ENCODE measurements at regions not wholly inside any gene's neighbourhood (a gene's known extent, or its start where the extent isn't known, plus 50 kb on each side); places are given as distances from the start of the nearest gene placed in this dataset.

DNA sequence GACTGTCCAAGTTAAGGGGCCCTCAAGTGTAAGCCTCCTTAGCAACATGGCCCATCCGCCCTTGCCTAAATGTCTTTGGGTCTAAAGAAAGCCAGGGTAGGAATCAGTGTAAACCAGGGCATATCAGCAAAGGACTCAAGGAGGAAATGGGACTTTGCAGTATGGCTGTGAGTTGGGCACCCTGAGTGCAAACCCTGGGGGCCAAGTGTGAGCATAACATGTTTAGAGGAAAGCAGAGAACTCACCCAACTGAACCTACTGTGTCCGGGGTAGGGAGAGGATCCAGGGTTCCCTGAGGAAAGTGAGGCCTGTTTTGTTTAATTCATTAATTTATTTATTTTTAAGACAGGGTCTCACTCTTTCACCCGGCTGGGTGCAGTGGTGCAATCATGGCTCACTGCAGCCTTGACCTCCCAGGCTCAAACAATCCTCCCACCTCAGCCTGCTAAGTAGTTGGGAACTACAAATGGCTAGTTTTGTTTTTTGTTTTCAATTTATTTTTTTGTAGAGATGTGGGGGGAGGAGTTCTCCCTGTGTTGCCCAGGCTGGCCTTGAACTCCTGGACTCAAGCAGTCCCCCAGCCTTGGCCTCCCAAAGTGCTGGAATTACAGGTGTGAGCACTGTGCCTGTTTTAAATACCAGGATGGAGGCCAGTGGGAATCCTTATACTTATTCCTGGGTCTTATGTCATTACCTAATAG is 51.0 kb upstream of the ACTR3 start:
- peaks cover 9% of the 10 kb centered on the region for H3K36me3 Mint-ChIP-seq (ENCODE audit: low read depth)
- H3K9me3 Mint-ChIP-seq, result no peaks in the 10 kb centered on the region
- no peak overlapping the region for H3K4me3 Mint-ChIP-seq
- ChIA-PET POLR2A (no interaction called here), CTCF (no interaction called here)
- H3K27ac Mint-ChIP-seq, result no peak overlapping the region
- H3K4me1 Mint-ChIP-seq, result no peaks in the 10 kb centered on the region
- DNase-seq, result no peak
- no peaks in the 10 kb centered on the region for H3K27me3 Mint-ChIP-seq

GRCh38 chr2:113838277-113838676 is 51.6 kb upstream of the ACTR3 start:
- Mint-ChIP-seq H3K27me3 (no peaks in the 10 kb centered on the region), H3K9me3 (no peaks in the 10 kb centered on the region), H3K4me3 (no peak overlapping the region), H3K36me3 (ENCODE audit: low read depth) (peaks cover 9% of the 10 kb centered on the region), H3K4me1 (no peaks in the 10 kb centered on the region), H3K27ac (no peak overlapping the region)
- ChIA-PET CTCF (no interaction called here), POLR2A (no interaction called here)
- no peak for DNase-seq

DNA sequence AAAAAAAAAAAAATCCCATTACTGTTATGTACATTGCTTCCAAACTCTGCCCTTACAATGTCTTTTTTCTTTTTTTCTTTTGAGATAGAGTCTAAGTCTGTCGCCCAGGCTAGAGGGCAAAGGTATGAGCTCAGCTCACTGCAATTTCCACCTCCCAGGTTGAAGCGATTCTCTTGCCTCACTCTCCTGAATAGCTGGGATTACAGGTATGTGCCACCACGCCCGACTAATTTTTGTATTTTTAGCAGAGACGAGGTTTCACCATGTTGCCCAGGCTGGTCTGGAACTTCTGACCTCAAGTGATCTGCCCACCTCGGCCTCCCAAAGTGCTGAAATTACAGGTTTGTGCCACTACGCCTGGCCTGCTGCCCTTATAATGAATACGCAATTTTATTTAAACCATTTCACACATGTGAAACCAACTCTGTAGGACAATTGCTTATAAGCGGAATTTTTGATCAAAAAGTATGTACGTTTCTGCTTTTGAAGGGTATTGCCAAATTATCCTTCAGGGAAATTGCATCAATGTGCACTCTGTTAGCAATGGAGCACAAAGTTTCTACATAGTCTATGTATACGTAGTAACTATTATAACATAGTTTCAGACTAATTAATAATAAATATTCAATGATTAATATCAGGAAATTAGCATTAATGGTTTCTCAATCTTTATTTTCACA is 55.7 kb upstream of the ACTR3 start:
- peaks cover under 1% of the 10 kb centered on the region for H3K9me3 Mint-ChIP-seq
- peaks cover 1% of the 10 kb centered on the region for H3K36me3 Mint-ChIP-seq (ENCODE audit: low read depth)
- POLR2A ChIA-PET, result interaction anchor here (0.7 kb wide), 1 partner anchor 30 kb away, joined by 3 read pairs; no protein-coding TSS in a partner anchor
- H3K27me3 Mint-ChIP-seq, result no peaks in the 10 kb centered on the region
- H3K4me1 Mint-ChIP-seq, result no peaks in the 10 kb centered on the region
- no peak for DNase-seq
- no peak overlapping the region for H3K27ac Mint-ChIP-seq
- CTCF ChIA-PET, result interaction anchor here (0.8 kb wide), 1 partner anchor 1298 kb away, joined by 4 read pairs; no protein-coding TSS in a partner anchor
- H3K4me3 Mint-ChIP-seq, result no peak overlapping the region

DNA sequence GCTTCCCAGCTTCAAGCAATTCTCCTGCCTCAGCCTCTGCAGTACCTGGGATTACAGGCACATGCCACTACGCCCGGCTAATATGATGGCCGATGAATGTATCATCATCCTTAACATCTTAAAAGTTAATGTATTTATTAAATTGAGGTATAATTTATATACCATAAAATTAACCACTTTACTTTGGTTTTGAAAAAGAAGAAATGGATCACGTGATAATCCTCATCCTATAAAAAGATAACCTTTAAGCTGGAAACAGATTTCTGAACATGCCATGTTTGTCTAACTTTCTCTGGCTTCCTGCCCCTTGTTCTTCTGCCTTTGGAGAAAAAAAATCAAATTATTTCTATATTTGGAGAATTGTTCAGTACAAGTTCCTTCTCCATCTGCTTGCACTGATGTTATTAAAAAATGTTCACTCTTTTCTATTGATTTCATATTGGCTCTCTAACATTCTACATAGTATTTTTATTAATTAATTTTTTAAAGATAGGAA is 57.0 kb upstream of the ACTR3 start:
- ChIA-PET CTCF (interaction anchor here (0.7 kb wide), 1 partner anchor 26 kb away, joined by 4 read pairs; no protein-coding TSS in a partner anchor), POLR2A (no interaction called here)
- H3K4me1 Mint-ChIP-seq, result no peaks in the 10 kb centered on the region
- H3K36me3 Mint-ChIP-seq (ENCODE audit: low read depth), result peaks cover 1% of the 10 kb centered on the region
- no peak overlapping the region for H3K4me3 Mint-ChIP-seq
- H3K27ac Mint-ChIP-seq, result no peak overlapping the region
- H3K27me3 Mint-ChIP-seq, result no peaks in the 10 kb centered on the region
- DNase-seq, result no peak
- peaks cover 7% of the 10 kb centered on the region for H3K9me3 Mint-ChIP-seq

GRCh38 chr2:113831161-113831560 is 58.7 kb upstream of the ACTR3 start:
- DNase-seq, result no peak
- CTCF ChIA-PET, result interaction anchor here (1.0 kb wide), 1 partner anchor 13 kb away, joined by 5 read pairs; no protein-coding TSS in a partner anchor
- H3K36me3 Mint-ChIP-seq (ENCODE audit: low read depth), result peaks cover 3% of the 10 kb centered on the region
- no peaks in the 10 kb centered on the region for H3K4me1 Mint-ChIP-seq
- H3K27ac Mint-ChIP-seq, result no peak overlapping the region
- H3K4me3 Mint-ChIP-seq, result no peak overlapping the region
- H3K9me3 Mint-ChIP-seq, result peaks cover 7% of the 10 kb centered on the region
- POLR2A ChIA-PET, result no interaction called here
- H3K27me3 Mint-ChIP-seq, result no peaks in the 10 kb centered on the region

DNA sequence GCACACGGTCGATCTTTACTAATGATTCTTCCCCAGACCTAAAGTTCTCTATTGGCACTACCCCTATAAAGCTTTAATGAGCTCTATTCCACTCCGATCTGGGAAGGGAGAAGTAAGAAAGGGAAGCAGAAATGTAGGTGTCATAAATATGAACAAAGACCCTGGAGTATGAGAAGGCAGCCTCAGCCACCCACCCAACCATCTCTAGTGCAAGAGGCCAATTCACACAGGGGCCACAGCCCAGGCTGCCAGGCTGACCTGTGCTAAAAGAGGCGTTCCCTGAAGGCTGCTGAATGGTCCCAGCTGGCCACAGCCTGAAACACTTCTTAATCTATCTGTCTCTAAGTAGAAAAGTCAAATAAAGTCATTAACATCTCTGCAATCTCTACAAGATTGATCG is 60.1 kb upstream of the ACTR3 start:
- H3K36me3 Mint-ChIP-seq (ENCODE audit: low read depth), result peaks cover 3% of the 10 kb centered on the region
- no peaks in the 10 kb centered on the region for H3K27me3 Mint-ChIP-seq
- H3K4me3 Mint-ChIP-seq, result no peak overlapping the region
- CTCF ChIA-PET, result no interaction called here
- H3K9me3 Mint-ChIP-seq, result peaks cover 7% of the 10 kb centered on the region
- DNase-seq, result no peak
- no peak overlapping the region for H3K27ac Mint-ChIP-seq
- POLR2A ChIA-PET, result no interaction called here
- H3K4me1 Mint-ChIP-seq, result no peaks in the 10 kb centered on the region

GRCh38 chr2:113829270-113829669 is 60.6 kb upstream of the ACTR3 start:
- no peak overlapping the region for H3K27ac Mint-ChIP-seq
- H3K4me1 Mint-ChIP-seq, result no peaks in the 10 kb centered on the region
- H3K36me3 Mint-ChIP-seq (ENCODE audit: low read depth), result peaks cover 3% of the 10 kb centered on the region
- H3K9me3 Mint-ChIP-seq, result peaks cover 7% of the 10 kb centered on the region
- H3K27me3 Mint-ChIP-seq, result no peaks in the 10 kb centered on the region
- ChIA-PET CTCF (no interaction called here), POLR2A (no interaction called here)
- H3K4me3 Mint-ChIP-seq, result no peak overlapping the region
- DNase-seq, result no peak

GRCh38 chr2:113828049-113828742 is 61.7 kb upstream of the ACTR3 start:
- no peak for DNase-seq
- H3K4me1 Mint-ChIP-seq, result no peaks in the 10 kb centered on the region
- peaks cover 7% of the 10 kb centered on the region for H3K9me3 Mint-ChIP-seq
- CTCF ChIA-PET, result interaction anchor here (0.7 kb wide), 1 partner anchor 224 kb away, joined by 3 read pairs; no protein-coding TSS in a partner anchor
- no peak overlapping the region for H3K27ac Mint-ChIP-seq
- H3K27me3 Mint-ChIP-seq, result no peaks in the 10 kb centered on the region
- POLR2A ChIA-PET, result no interaction called here
- peaks cover 3% of the 10 kb centered on the region for H3K36me3 Mint-ChIP-seq (ENCODE audit: low read depth)
- H3K4me3 Mint-ChIP-seq, result no peak overlapping the region

GRCh38 chr2:113827426-113827825 is 62.5 kb upstream of the ACTR3 start:
- no peak overlapping the region for H3K4me3 Mint-ChIP-seq
- ChIA-PET POLR2A (no interaction called here), CTCF (no interaction called here)
- H3K36me3 Mint-ChIP-seq (ENCODE audit: low read depth), result peaks cover 3% of the 10 kb centered on the region
- H3K9me3 Mint-ChIP-seq, result peaks cover 7% of the 10 kb centered on the region
- no peaks in the 10 kb centered on the region for H3K4me1 Mint-ChIP-seq
- DNase-seq, result no peak
- H3K27me3 Mint-ChIP-seq, result no peaks in the 10 kb centered on the region
- H3K27ac Mint-ChIP-seq, result no peak overlapping the region

DNA sequence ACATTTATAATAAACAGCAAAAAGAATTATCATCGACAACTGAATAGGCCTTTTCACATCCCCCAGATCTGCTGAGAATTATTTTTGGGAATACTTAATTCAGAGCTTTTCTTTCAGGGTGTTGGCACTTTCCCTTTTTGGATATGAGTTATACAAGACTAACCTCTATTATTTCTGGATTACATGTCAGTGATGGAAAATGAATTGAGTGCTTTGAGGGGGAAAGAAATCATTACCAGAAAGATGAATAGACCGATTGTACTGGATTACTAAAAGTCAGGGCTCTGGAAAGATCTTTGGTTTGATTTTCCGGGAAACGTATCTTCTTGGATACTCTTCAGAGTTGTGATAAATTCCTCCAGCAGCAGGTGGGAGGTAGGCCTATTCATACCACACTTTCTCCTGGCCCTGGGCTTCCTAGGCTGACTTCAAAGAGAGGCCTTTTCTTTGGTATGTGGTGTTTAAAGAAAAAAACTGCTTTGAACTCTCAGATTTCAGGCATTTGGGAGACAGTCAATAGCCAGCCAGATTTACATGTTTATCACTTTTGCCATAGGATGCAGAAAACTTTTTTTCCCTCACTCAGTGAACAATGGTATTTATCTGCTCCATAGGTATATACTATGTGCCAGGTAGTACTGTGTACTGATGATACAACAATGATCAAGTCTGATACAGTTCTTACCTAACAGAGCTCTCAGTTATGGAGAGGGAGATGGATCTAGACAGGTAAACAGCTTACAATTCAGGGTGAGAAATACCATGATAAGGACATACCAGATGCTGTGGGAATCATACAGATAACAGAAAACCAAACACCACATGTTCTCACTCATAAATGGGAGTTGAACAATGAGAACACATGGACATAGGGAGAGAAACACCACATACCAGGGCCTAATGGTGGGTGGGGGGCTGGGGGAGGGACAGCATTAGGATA is 63.3 kb upstream of the ACTR3 start:
- no peaks in the 10 kb centered on the region for H3K27me3 Mint-ChIP-seq
- POLR2A ChIA-PET, result no interaction called here
- DNase-seq, result no peak
- peaks cover 7% of the 10 kb centered on the region for H3K9me3 Mint-ChIP-seq
- H3K4me1 Mint-ChIP-seq, result no peaks in the 10 kb centered on the region
- H3K27ac Mint-ChIP-seq, result no peak overlapping the region
- H3K36me3 Mint-ChIP-seq (ENCODE audit: low read depth), result peaks cover 3% of the 10 kb centered on the region
- no peak overlapping the region for H3K4me3 Mint-ChIP-seq
- CTCF ChIA-PET, result no interaction called here

- Mint-ChIP-seq H3K27ac (no peak overlapping the region), H3K4me3 (no peak overlapping the region), H3K9me3 (peaks cover 4% of the 10 kb centered on the region), H3K4me1 (no peaks in the 10 kb centered on the region), H3K36me3 (ENCODE audit: low read depth) (peaks cover 2% of the 10 kb centered on the region), H3K27me3 (no peaks in the 10 kb centered on the region)
- DNase-seq, result no peak
- ChIA-PET POLR2A (no interaction called here), CTCF (interaction anchor here (0.6 to 1.6 kb wide), 3 partner anchors 14 to 29 kb away, joined by 3 to 5 read pairs (median 5); no protein-coding TSS in a partner anchor)
These were observed 65.9 kb upstream of the ACTR3 start for GRCh38 chr2:113823716-113824595.
